ENCODE measurements at regions not wholly inside any gene's neighbourhood (a gene's known extent, or its start where the extent isn't known, plus 50 kb on each side); places are given as distances from the start of the nearest gene placed in this dataset.

DNA sequence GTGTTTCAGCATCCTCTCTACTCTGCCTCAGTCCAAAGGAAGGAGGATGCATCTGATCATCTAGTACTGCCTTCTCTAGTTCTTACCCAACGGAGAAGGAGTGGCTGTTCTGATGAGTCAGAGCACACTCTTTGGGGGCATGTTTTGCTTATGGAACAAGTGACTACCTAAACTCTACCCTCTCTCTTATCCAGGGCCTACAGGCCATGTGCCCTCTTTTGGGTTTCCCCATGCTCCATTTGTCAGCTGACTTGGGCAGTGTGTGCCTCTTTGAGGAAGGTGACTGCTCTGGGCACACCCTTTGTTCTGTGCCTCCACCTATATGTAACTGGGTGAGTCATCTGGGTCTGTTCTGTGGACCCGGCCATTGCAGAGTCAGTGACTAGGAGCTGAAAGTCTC is 89.6 kb upstream of the BNC2 start:
- no peak for TF ChIP-seq BHLHE40 (IDR thresholded peaks at IDR 0.05; ENCODE audit: borderline replicate concordance)
- no peak for TF ChIP-seq ZNF384 (IDR thresholded peaks at IDR 0.05)
- no peak for TF ChIP-seq FOXM1 (IDR thresholded peaks at IDR 0.05; ENCODE audit: borderline replicate concordance)
- TF ChIP-seq FOXK2 (IDR thresholded peaks at IDR 0.05), result no peak
- TF ChIP-seq FOXA1 (IDR thresholded peaks at IDR 0.05), result no peak

Data from HEK293T (cell line).